GM12878 (cell line): ENCODE measurements at regions not wholly inside any gene's neighbourhood (a gene's known extent, or its start where the extent isn't known, plus 50 kb on each side); places are given as distances from the start of the nearest gene placed in this dataset.

ENCODE experiments used
- ATAC-seq: fragments of 200-7000 bp; cut with Tn5 transposase; 3 replicates; pipeline ENCODE4 v1.9.1; 2020; ENCODE audit warnings: mild to moderate bottlenecking, moderate library complexity
- BruUV-seq: library from RNA; stranded (reverse); fragments of 400-500 nt; replicated peaks from 2 replicates; lab custom pipeline; 2021; lab: Mats Ljungman, UMichigan
- CTCF ChIA-PET: fragments of 300-600 bp; sonication (Branson Sonifier 250); formaldehyde crosslinking; extraction: SDS; loops from one replicate; lab custom pipeline; 2021; ENCODE audit warnings: inconsistent platforms; lab: Yijun Ruan, JAX
- POLR2A ChIA-PET: fragments of 350-600 bp; formaldehyde crosslinking; extraction: SDS; loops from one replicate; lab custom pipeline; 2021; ENCODE audit warnings: inconsistent platforms; lab: Charles Lee
- RAD21 ChIA-PET: fragments of 300-600 bp; sonication (Branson Sonifier 250); formaldehyde crosslinking; loops from one replicate; lab custom pipeline; 2023; ENCODE audit warnings: antibody characterized with exemption; ENCODE audit not compliant: unreplicated experiment; lab: Charles Lee
- SMC1A ChIA-PET: fragments of 300-600 bp; sonication (Branson Sonifier 250); formaldehyde crosslinking; loops from one replicate; lab custom pipeline; 2023; ENCODE audit not compliant: unreplicated experiment, uncharacterized antibody; lab: Charles Lee
- DNase-seq: peaks from one replicate; pipeline ENCODE4 v3.0.0-alpha.2; 2011; ENCODE audit warnings: low read depth, low spot score
- FAIRE-seq: peaks from 3 replicates; lab custom pipeline; 2011; peaks lifted over from hg19 to GRCh38; lab: Jason Lieb, UNC
- H2AFZ ChIP-seq: 2 replicates; pipeline ENCODE4 v1.6.0; 2011; ENCODE audit warnings: low read depth, low read length, control low read depth; ENCODE audit not compliant: control insufficient read depth
- H3K27ac ChIP-seq: 2 replicates; pipeline ENCODE4 v1.5.1; 2011; ENCODE audit warnings: control low read depth; ENCODE audit not compliant: control insufficient read depth, insufficient read depth
- H3K27me3 ChIP-seq, 2 experiments: replicated peaks in 1 of 2; 2 replicates each; pipeline versions ENCODE4 v1.6.0 to v1.6.1; 2011; ENCODE audit warnings: low read length in 1 of 2; ENCODE audit not compliant: control insufficient read depth in 2 of 2, insufficient read depth in 2 of 2
- H3K36me3 ChIP-seq, 2 experiments: 2 replicates each; pipeline ENCODE4 v1.5.1; 2011; ENCODE audit warnings: low read length in 1 of 2; ENCODE audit not compliant: control insufficient read depth in 2 of 2, insufficient read depth in 2 of 2
- H3K4me1 ChIP-seq: 2 replicates; pipeline ENCODE4 v1.6.1; 2011; ENCODE audit warnings: mild to moderate bottlenecking, low read length, moderate library complexity, mixed read lengths; ENCODE audit not compliant: control insufficient read depth, insufficient read depth
- H3K4me2 ChIP-seq: 2 replicates; pipeline ENCODE4 v1.6.0; 2011; ENCODE audit warnings: control low read depth; ENCODE audit not compliant: control insufficient read depth, insufficient read depth
- H3K4me3 ChIP-seq: fragments of 200-600 bp; sonication (generic); 2 replicates; pipeline ENCODE4 v1.5.1; 2016
- H3K79me2 ChIP-seq: 2 replicates; pipeline ENCODE4 v1.6.0; 2011; ENCODE audit warnings: low read length; ENCODE audit not compliant: control insufficient read depth, insufficient read depth
- H3K9ac ChIP-seq: 2 replicates; pipeline ENCODE4 v1.8.0; 2011; ENCODE audit warnings: low read length, control low read depth, mixed read lengths; ENCODE audit not compliant: control insufficient read depth, insufficient read depth
- H3K9me3 ChIP-seq: replicated peaks from 3 replicates; pipeline ENCODE4 v1.5.1; 2011; ENCODE audit warnings: mild to moderate bottlenecking, low read length; ENCODE audit not compliant: control insufficient read depth, insufficient read depth
- H4K20me1 ChIP-seq: 2 replicates; pipeline ENCODE4 v1.6.0; 2011; ENCODE audit not compliant: control insufficient read depth, insufficient read depth
- ATF7 ChIP-seq: fragments of 450-650 bp; IDR thresholded peaks from 2 replicates; pipeline ENCODE4 v1.6.1; 2016; ENCODE audit warnings: low read depth, mild to moderate bottlenecking
- ELK1 ChIP-seq: IDR thresholded peaks from 2 replicates; pipeline ENCODE4 v1.6.1; 2012; ENCODE audit warnings: low read depth, low read length, improper control_type of control experiment
- HSF1 ChIP-seq: fragments of 150-350 bp; IDR thresholded peaks from 2 replicates; pipeline ENCODE4 v1.6.1; 2014; ENCODE audit warnings: mild to moderate bottlenecking, low read depth, low read length
- POLR2AphosphoS5 ChIP-seq: IDR thresholded peaks from 2 replicates; pipeline ENCODE4 v1.6.1; 2011; ENCODE audit warnings: mild to moderate bottlenecking, low read length, inconsistent platforms
- SREBF2 ChIP-seq: IDR thresholded peaks from 2 replicates; pipeline ENCODE4 v1.6.1; 2012; ENCODE audit warnings: mild to moderate bottlenecking, low read length
- ZNF592 ChIP-seq: fragments of 450-650 bp; IDR thresholded peaks from 2 replicates; pipeline ENCODE4 v1.6.1; 2017; ENCODE audit warnings: mild to moderate bottlenecking, moderate library complexity
- WGBS: methylation state at CpG from one replicate; pipeline ENCODE4 v1.1.6; 2016; ENCODE audit warnings: low lambda C conversion rate; ENCODE audit not compliant: insufficient replicate concordance, insufficient coverage; ENCODE audit errors: missing lambda C conversion rate; 5-methylcytosine and 5-hydroxymethylcytosine counted together
- in situ Hi-C: fragments of 300-500 bp; cut with MboI; formaldehyde crosslinking; loops from 9 replicates; pipeline ENCODE4 v1.14.3; 2018; ENCODE audit warnings: mixed read lengths
- intact Hi-C: fragments of 100-400 bp; cut with micrococcal nuclease; formaldehyde crosslinking; loops from one replicate; pipeline ENCODE4 v1.14.2; 2022; ENCODE audit not compliant: unreplicated experiment

GRCh38 chr9:134553061-134553891 is 88.3 kb upstream of the COL5A1 start:
- BruUV-seq: no TSS peak
- no peaks in the 10 kb centered on the region for H4K20me1 ChIP-seq
- no peak for TF ChIP-seq SREBF2
- no peak for TF ChIP-seq ATF7
- no peak for TF ChIP-seq POLR2AphosphoS5
- no peak for TF ChIP-seq ZNF592
- TF ChIP-seq HSF1: no peak
- no peak for TF ChIP-seq ELK1
- TF ChIP-seq, all 136 proteins: peak for 0
- no peaks in the 10 kb centered on the region for H3K79me2 ChIP-seq
- ChIA-PET POLR2A (no interaction called here), CTCF (no interaction called here), SMC1A (no interaction called here), RAD21 (no interaction called here)
- in situ Hi-C loops: no loop called here
- H3K4me3 ChIP-seq: no peak overlapping the region
- ATAC-seq: no peak
- H3K27me3 ChIP-seq: no peaks in the 10 kb centered on the region; a peak in 3 of 4 replicates
- no peaks in the 10 kb centered on the region for H3K9me3 ChIP-seq
- no peak for DNase-seq
- no peak overlapping the region for H3K27ac ChIP-seq
- intact Hi-C loops: no loop called here
- H3K36me3 ChIP-seq: no peaks in the 10 kb centered on the region
- FAIRE-seq: no peak
- H2AFZ ChIP-seq: no peak overlapping the region
- H3K4me1 ChIP-seq: no peaks in the 10 kb centered on the region
- no peak overlapping the region for H3K4me2 ChIP-seq
- no peak overlapping the region for H3K9ac ChIP-seq
- 30% methylated on average over 21 of the region's 26 CpGs for WGBS
